ENCODE measurements at regions not wholly inside any gene's neighbourhood (a gene's known extent, or its start where the extent isn't known, plus 50 kb on each side); places are given as distances from the start of the nearest gene placed in this dataset.

DNA sequence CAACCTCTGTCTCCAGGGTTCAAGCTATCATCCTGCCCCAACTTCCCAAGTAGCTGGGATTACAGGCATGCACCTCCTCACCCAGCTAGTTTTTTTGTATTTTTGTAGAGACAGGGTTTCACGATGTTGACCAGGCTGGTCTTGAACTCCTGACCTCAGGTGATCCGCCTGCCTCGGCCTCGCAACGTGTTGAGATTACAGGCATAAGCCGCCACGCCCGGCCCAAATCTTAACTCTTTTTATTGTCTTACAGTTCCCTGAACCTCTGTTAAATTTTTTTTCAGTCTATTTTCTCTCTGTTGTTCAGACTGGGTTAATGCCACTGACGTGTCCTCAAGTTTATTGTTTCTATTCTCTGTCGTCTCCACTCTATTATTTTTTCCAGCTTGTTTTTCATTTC, 115.8 kb upstream of the UBE3A start:
- POLR2A ChIA-PET (ENCODE audit: low non-redundant PET), result no interaction called here

DNA sequence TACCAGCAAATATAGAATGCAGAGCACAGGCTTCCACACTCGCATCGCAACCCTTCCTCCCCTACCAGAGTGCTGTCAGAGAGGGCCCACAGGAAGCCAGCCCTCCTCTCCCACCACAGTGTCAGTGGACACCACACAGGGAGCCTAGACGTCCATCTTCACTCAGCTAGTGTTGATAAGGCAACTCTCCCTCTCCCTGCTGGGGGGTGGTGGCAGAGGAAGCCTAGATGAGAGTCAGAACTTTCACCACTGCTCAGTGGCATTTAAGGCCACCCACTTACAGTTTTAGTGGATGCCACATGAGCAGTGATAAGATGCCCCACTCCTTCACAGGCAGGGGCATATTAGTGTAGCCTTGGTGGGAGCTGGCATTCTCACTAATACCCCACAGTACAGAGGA, 109.8 kb upstream of the UBE3A start:
- Histone ChIP-seq H3K4me1 (ENCODE audit: insufficient read depth, low read length, poor library complexity, severe bottlenecking) (no peaks in the 10 kb centered on the region), H3K27me3 (replicated peaks; ENCODE audit: insufficient read depth, low read depth, low read length, poor library complexity) (no peaks in the 10 kb centered on the region), H3K4me3 (ENCODE audit: low read depth, low read length, poor library complexity, severe bottlenecking) (no peak overlapping the region), H3K36me3 (ENCODE audit: insufficient read depth, low read length, poor library complexity, severe bottlenecking) (no peaks in the 10 kb centered on the region), H3K27ac (ENCODE audit: low read depth, low read length, poor library complexity, severe bottlenecking) (no peak overlapping the region), H3K9me3 (ENCODE audit: low read depth, low read length, poor library complexity, severe bottlenecking) (peaks cover 2% of the 10 kb centered on the region)
- POLR2A ChIA-PET (ENCODE audit: low non-redundant PET), result no interaction called here
- BruUV-seq (replicated peaks), result no TSS peak
- TF ChIP-seq EZH2 (IDR thresholded peaks at IDR 0.05; ENCODE audit: borderline replicate concordance, low read depth, low read length, poor library complexity, severe bottlenecking) (no peak), CTCF (conservative IDR thresholded peaks at IDR 0.05; ENCODE audit: low read depth, low read length) (no peak)
- CTCF ChIA-PET, result no interaction called here
- DNase-seq (ENCODE audit: low spot score), result no peak
- intact Hi-C loops (cut with micrococcal nuclease; ENCODE audit: unreplicated experiment), result no loop called here

More for the DNA sequence above, 115.8 kb upstream of the UBE3A start:
- Histone ChIP-seq H3K27ac (ENCODE audit: low read depth, low read length, poor library complexity, severe bottlenecking) (no peak overlapping the region), H3K27me3 (replicated peaks; ENCODE audit: insufficient read depth, low read depth, low read length, poor library complexity) (no peaks in the 10 kb centered on the region), H3K4me3 (ENCODE audit: low read depth, low read length, poor library complexity, severe bottlenecking) (no peak overlapping the region), H3K4me1 (ENCODE audit: insufficient read depth, low read length, poor library complexity, severe bottlenecking) (no peaks in the 10 kb centered on the region), H3K36me3 (ENCODE audit: insufficient read depth, low read length, poor library complexity, severe bottlenecking) (no peaks in the 10 kb centered on the region), H3K9me3 (ENCODE audit: low read depth, low read length, poor library complexity, severe bottlenecking) (peaks cover 32% of the 10 kb centered on the region)
- BruUV-seq (replicated peaks), result no TSS peak
- CTCF ChIA-PET, result no interaction called here
- no peak for DNase-seq (ENCODE audit: low spot score)
- TF ChIP-seq EZH2 (IDR thresholded peaks at IDR 0.05; ENCODE audit: borderline replicate concordance, low read depth, low read length, poor library complexity, severe bottlenecking), result no peak
- no peak for TF ChIP-seq CTCF (conservative IDR thresholded peaks at IDR 0.05; ENCODE audit: low read depth, low read length)
- intact Hi-C loops (cut with micrococcal nuclease; ENCODE audit: unreplicated experiment), result no loop called here

DNA sequence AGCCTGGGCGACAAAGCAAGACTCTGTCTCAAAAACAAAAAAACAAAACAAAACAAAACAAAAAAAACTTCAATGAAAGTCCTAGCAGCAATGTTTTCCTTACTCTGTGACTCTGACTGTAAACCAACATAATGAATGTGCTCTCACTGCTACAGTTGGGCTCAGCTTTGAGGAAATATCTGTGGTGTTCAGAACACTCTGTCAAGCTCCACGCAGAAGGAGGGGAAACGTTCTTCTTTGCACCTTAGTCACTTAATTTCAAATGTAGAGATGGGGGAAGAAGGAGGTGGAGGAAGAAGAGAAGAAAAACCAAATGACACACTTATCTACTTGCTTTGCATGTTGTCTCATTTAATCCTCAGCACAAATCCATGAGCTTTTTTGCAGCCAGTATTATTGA, 107.1 kb upstream of the UBE3A start:
- DNase-seq (ENCODE audit: low spot score), result no peak
- no peak for TF ChIP-seq EZH2 (IDR thresholded peaks at IDR 0.05; ENCODE audit: borderline replicate concordance, low read depth, low read length, poor library complexity, severe bottlenecking)
- TF ChIP-seq CTCF (conservative IDR thresholded peaks at IDR 0.05; ENCODE audit: low read depth, low read length), result no peak
- H3K27me3 ChIP-seq (replicated peaks; ENCODE audit: insufficient read depth, low read depth, low read length, poor library complexity), result no peaks in the 10 kb centered on the region
- H3K9me3 ChIP-seq (ENCODE audit: low read depth, low read length, poor library complexity, severe bottlenecking), result peaks cover 4% of the 10 kb centered on the region
- H3K27ac ChIP-seq (ENCODE audit: low read depth, low read length, poor library complexity, severe bottlenecking), result no peak overlapping the region
- ChIA-PET POLR2A (ENCODE audit: low non-redundant PET) (no interaction called here), CTCF (no interaction called here)
- no peak overlapping the region for H3K4me3 ChIP-seq (ENCODE audit: low read depth, low read length, poor library complexity, severe bottlenecking)
- intact Hi-C loops (cut with micrococcal nuclease; ENCODE audit: unreplicated experiment), result no loop called here
- peaks cover 7% of the 10 kb centered on the region for H3K4me1 ChIP-seq (ENCODE audit: insufficient read depth, low read length, poor library complexity, severe bottlenecking)
- no peaks in the 10 kb centered on the region for H3K36me3 ChIP-seq (ENCODE audit: insufficient read depth, low read length, poor library complexity, severe bottlenecking)
- BruUV-seq (replicated peaks), result no TSS peak

Measured in A673 (cell line).